DND-41 (cell line): ENCODE measurements at regions not wholly inside any gene's neighbourhood (a gene's known extent, or its start where the extent isn't known, plus 50 kb on each side); places are given as distances from the start of the nearest gene placed in this dataset.

ENCODE experiments used
- EZH2 ChIP-seq: IDR thresholded peaks from 3 replicates; pipeline ENCODE4 v1.6.1; 2012; ENCODE audit warnings: borderline replicate concordance, low read depth, mild to moderate bottlenecking, moderate library complexity, low read length, inconsistent platforms; ENCODE audit not compliant: severe bottlenecking
- TF ChIP-seq, protein P1 (sequence below): IDR thresholded peaks from 2 replicates; pipeline ENCODE4 v1.5.1; 2012; ENCODE audit warnings: borderline replicate concordance, low read length, moderate library complexity, mild to moderate bottlenecking; ENCODE audit not compliant: poor library complexity, severe bottlenecking; ENCODE audit errors: extremely low read depth

DNA sequence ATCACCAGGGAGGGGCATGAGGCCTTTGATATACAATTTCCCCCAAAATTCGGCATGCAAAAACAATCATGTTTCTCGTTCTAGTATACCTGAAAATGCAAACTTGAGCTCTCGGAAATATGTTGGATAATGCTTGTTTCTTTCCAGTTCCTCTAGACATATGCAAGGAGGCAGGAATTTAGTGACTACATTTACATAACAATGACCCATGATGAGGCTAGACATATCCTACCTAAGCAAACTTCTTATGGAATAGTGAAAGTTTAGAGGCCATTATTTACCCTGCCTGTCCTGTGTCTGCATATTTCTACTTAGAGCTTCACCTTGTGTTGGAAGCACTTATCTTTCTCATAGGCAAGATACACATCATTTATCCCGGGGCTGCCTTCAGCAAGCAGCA is 514.6 kb downstream of the KCNJ2 start:
- TF ChIP-seq, protein P1, sequence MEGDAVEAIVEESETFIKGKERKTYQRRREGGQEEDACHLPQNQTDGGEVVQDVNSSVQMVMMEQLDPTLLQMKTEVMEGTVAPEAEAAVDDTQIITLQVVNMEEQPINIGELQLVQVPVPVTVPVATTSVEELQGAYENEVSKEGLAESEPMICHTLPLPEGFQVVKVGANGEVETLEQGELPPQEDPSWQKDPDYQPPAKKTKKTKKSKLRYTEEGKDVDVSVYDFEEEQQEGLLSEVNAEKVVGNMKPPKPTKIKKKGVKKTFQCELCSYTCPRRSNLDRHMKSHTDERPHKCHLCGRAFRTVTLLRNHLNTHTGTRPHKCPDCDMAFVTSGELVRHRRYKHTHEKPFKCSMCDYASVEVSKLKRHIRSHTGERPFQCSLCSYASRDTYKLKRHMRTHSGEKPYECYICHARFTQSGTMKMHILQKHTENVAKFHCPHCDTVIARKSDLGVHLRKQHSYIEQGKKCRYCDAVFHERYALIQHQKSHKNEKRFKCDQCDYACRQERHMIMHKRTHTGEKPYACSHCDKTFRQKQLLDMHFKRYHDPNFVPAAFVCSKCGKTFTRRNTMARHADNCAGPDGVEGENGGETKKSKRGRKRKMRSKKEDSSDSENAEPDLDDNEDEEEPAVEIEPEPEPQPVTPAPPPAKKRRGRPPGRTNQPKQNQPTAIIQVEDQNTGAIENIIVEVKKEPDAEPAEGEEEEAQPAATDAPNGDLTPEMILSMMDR: no peak
- TF ChIP-seq EZH2: no peak
